ENCODE measurements at regions not wholly inside any gene's neighbourhood (a gene's known extent, or its start where the extent isn't known, plus 50 kb on each side); places are given as distances from the start of the nearest gene placed in this dataset.
"Not testable (repeated sequence)": the region's sequence is repeated elsewhere in the genome, so short reads cannot be mapped to it uniquely, and the experiment has no call there.

GRCh38 chr18:35876243-35876642, 96.2 kb upstream of the RMP24 start:
- DNase-seq: no peak

DNA sequence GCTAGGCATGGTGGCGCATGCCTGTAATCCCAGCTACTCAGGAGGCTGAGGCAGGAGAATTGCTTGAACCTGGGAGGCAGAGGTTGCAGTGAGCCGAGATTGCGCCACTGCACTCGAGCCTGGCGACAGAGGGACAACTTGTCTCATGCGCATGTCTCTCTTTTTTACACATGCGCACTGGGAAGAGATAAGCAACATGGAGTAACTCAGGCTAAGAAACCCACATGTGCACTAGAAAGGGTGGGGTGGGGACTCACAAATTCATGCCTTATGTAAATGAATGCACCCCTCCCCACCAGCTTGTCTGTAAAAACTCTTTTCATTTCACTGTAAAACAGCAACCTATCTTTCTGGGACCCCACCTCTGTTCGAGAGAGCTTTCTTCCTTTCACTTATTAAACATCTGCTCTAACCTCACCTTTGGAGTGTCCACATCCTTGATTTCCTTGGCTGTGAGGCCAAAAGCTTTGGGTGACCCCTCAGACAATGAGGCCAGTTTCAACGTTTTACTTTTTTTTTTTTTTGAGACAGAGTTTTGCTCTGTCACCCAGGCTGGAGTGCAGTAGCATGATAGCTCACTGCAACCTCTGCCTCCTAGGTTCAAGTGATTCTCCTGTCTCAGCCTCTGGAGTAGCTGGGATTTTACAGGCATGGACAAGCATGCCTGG, 91.6 kb upstream of the RMP24 start:
- DNase-seq: no peak

- DNase-seq: no peak
Measured at GRCh38 chr18:35888329-35888728, 84.2 kb upstream of the RMP24 start.

DNA sequence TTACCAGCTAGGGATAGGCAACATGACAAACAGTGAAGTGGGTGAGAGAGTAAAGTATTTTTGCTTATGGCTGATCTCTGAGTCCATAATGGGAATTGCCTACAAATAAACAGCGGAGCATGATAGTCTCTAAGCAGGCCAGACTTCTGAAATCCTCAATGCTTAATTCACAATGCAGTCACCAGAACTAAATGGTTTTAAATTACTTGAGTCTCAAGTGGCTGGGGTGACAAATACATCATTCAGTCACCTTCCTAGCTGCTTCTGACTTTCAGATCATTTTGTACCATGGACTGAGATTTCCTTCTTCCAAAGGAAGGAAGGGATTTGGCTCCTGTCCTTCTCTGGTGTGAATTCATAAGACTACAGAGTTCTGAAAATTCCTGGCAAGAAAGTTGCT, 82.8 kb upstream of the RMP24 start:
- no peak for DNase-seq

- no peak for DNase-seq
Measured at GRCh38 chr18:35890323-35890722, 82.2 kb upstream of the RMP24 start.

DNA sequence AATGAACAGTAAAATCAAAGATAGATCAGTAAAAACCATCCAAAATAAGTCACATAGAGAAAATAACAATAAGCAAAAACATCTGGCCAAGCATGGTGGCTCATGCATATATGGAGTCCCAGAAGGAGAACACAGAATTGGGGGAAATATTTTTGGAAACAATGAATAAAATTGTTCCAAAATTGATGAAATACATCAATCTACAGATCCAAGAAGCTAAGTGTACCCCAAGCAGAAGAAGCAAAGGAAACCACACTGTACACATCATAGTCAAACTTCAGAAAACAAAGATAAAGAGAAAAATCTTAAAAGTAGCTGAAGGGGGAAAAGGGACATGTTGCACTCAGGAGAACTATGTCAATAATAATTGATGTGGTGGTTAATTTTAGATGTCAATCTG, 80.4 kb upstream of the RMP24 start:
- DNase-seq: no peak

DNA sequence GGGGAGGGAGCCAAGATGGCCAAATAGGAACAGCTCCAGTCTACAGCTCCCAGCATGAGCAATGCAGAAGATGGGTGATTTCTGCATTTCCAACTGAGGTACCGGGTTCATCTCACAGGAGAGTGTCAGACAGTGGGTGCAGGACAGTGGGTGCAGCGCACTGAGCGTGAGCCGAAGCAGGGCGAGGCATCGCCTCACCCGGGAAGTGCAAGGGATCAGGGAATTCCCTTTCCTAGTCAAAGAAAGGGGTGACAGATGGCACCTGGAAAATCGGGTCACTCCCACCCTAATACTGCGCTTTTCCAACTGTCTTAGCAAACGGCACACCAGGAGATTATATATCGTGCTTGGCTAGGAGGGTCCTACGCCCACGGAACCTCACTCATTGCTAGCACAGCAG, 75.0 kb upstream of the RMP24 start:
- not testable (repeated sequence) for DNase-seq

DNA sequence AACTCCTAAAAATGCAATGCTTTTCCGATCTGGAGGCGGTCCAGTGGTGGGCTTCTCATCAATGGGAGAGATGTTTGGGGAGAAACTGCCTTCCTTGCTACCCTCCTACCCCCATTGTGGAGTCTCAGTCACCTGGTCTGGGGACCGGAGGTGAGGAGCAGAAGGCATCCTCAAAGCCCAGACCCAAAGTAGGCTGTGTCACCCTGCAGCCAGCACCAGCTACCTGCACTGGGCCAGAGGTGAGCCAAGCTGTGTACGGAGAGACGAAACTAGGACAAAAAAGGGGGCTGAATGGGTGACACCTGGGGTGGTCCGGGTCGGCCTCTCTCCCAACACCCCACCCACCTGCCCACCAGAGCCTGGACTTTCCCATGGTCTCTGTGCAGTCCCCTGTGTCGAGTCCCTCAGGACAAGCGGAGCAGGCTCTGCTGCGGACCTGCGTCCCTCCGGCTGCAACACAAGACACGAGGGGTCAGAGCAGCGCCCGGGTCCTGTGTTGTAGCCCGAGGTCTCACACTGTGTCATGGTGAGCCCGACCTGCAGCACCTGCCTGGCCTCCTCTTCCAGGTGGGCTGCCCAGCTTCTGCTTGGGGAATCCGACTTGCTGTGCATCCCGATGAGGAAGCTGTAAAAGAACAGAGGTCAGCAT, 68.0 kb upstream of the RMP24 start:
- no peak for DNase-seq

GRCh38 chr18:35905436-35905835, 67.0 kb upstream of the RMP24 start:
- no peak for DNase-seq

DNA sequence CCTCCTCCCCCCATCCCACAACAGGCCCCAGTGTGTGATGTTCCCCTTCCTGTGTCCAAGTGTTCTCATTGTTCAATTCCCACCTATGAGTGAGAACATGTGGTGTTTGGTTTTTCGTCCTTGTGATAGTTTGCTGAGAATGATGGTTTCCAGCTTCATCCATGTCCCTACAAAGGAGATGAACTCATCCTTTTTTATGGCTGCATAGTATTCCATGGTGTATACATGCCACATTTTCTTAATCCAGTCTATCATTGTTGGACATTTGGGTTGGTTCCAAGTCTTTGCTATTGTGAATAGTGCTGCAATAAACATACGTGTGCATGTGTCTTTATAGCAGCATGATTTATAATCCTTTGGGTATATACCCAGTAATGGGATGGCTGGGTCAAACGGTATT, 66.2 kb upstream of the RMP24 start:
- DNase-seq: not testable (repeated sequence)

DNA sequence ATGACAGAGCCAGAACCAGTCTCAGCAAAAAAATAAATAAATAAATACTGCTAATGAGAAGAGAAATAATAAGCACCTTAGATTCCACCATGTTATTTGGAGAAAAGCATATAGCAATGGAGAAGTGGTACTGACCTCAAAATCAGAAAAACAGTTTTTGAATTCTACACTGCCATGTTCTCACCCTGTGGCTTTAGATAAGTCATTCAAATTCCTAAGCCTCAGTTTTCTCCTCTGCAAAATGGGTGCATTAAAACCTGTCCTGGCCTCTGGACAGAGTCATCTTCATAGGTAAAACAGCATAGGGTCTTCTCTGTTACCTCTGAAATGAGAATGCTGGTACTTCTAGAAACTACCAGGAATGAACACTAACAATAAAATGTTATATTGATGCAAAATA, 62.2 kb upstream of the RMP24 start:
- no peak for DNase-seq

- DNase-seq: no peak
Measured at GRCh38 chr18:35912332-35912731, 60.1 kb upstream of the RMP24 start.

DNA sequence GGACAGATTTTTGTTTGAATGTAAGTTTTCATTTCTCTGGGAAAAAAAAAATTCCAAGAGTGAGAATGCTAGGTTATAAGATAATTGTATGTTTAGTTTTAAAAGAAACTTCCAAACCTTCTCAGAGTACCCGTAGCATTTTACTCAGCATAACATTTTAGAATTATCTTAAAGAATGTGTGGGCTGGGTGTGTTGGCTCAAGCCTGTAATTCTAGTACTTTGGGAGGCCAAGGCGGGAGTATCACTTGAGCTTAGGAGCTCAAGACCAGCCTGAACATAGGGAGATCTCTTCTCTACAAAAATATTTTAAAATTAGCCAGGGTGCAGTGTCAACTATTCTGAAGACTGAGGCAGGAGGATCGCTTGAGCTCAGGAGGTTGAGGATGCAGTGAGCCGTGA, 57.4 kb upstream of the RMP24 start:
- DNase-seq: no peak

DNA sequence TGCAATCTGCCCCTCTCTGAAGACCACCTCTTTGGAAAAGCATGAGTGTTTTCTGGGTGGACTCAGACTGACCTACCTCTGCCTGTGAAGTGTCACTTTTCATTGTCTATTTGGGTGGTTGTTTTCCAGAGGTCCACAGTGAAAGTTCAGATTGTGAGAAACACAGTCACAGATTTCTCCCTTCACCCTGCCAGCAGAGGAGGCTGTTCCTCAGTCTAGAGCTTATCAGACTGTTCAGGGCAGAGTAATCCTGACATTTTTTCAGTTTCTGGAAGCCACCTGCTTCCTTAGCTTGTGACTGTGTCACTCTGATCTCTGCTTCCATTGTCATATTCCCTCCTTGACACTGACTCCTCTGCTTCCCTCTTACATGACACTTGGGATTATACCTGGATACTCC, 55.4 kb upstream of the RMP24 start:
- no peak for DNase-seq

DNA sequence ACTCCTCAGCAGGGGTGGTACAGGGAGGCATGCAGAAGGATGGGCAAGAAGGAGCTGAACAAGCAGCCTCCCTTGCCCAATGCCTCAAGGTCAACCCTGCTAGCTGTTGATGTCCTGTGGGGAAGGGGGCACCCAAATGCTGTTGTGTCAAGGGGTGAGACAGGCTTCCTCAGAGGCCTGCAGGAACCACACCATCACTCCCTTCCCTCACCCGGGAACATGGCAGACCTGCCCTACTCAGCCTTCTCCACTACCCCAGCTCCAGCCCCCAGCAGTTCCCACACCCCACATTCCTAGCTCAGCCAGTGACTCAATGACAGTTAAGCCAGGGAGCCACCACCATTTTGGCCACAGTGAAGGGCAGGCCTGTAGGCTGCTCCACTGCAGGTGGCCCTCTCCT, 53.9 kb upstream of the RMP24 start:
- DNase-seq: no peak

- no peak for DNase-seq
Measured at GRCh38 chr18:35919179-35919578, 53.3 kb upstream of the RMP24 start.

GRCh38 chr18:35920623-35921022, 51.9 kb upstream of the RMP24 start:
- no peak for DNase-seq

Measured in CD4-positive, alpha-beta T cell treated with Interleukin-4 for 1 hour (primary cell).